Hematopoietic multipotent progenitor cell treated with erythropoietin and hydrocortisone succinate and interleukin-3 and kit ligand, for 17 days (in vitro differentiated cells): ENCODE measurements at regions not wholly inside any gene's neighbourhood (a gene's known extent, or its start where the extent isn't known, plus 50 kb on each side); places are given as distances from the start of the nearest gene placed in this dataset.

ENCODE experiments used
- DNase-seq: peaks from one replicate; pipeline ENCODE4 v3.0.0-alpha.2; 2015; ENCODE audit warnings: low spot score

DNA sequence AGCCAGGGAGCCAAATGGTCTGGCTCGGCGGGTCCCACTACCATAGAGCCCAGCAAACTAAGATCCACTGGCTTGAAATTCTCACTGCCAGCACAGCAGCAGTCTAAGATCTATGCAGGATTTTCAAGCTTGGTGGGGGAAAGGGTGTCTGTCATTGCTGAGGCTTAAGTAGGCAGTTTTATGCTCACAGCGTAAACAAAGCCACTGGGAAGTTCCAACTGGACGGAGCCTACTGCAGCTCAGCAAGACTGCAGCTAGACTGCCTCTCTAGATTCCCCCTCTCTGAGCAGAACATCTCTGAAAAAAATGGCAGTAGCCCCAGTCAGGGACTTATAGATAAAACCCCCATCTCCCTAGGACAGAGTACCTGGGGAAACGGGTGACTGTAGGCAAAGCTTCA, 277.6 kb upstream of the PHF14 start:
- no peak for DNase-seq

DNA sequence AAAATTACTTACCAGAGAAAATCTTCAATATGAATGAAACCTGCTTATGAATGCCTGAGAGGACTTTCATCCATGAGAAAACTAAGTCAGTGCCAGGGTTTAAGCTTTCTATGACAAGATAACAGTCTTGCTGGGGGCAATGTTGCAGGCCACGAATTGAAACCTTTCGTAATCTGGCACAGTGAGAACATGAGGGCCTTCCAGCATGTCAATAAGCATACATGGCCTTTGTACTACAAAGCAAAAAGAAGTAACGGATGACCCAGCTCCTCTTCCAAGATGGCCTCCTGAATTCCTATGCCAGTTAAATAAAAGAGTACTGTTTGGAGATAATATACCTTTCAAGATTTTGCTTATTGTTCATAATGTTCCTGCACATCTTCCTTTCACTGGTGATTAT, 270.6 kb upstream of the PHF14 start:
- no peak for DNase-seq

GRCh38 chr7:10703981-10704380, 269.7 kb upstream of the PHF14 start:
- DNase-seq, result no peak

DNA sequence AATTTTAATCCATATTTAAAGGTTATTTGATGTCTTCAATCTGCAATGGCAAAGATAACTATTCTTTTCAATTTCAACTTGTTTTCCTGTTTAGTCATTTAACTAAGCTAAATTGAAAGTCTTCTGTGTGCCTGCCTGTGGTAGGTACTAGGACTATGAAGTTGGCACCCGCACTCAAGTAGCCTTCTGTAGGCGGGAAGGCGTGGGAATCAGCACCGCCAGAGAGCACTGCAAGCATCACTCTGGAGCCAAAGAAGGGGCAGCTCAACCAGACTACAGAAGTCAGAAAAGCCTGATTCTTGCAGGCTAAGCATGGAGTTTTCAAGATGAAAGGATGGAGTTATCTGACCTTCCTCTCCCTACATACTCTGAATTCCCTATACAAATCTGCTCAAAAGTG, 269.0 kb upstream of the PHF14 start:
- DNase-seq, result no peak

GRCh38 chr7:10706875-10707493, 266.7 kb upstream of the PHF14 start:
- no peak for DNase-seq

- DNase-seq, result no peak
Observed at GRCh38 chr7:10707519-10707918, 266.2 kb upstream of the PHF14 start.

DNA sequence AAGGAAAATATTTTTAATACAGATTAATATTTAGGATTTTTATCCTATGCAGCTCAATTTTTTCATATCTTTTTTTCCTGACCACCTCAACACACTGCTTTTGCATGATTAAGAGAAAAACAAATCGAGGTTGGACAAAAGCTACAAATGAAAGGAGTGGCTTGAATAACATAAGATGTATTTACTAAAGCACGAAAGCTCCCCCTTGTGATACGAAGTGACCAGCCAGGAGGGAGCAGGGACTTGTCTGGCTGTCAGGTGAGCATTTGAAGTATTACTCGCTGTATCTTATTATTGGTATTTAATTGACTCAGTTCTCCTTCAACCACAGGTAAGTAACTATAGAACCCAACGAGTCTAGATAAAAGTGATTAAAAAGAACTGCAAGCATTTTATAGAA, 265.2 kb upstream of the PHF14 start:
- no peak for DNase-seq

- DNase-seq, result no peak
Observed at GRCh38 chr7:10718768-10719167, 254.9 kb upstream of the PHF14 start.

- no peak for DNase-seq
Observed at GRCh38 chr7:10720042-10720441, 253.6 kb upstream of the PHF14 start.

GRCh38 chr7:10721289-10721688, 252.4 kb upstream of the PHF14 start:
- DNase-seq, result no peak

DNA sequence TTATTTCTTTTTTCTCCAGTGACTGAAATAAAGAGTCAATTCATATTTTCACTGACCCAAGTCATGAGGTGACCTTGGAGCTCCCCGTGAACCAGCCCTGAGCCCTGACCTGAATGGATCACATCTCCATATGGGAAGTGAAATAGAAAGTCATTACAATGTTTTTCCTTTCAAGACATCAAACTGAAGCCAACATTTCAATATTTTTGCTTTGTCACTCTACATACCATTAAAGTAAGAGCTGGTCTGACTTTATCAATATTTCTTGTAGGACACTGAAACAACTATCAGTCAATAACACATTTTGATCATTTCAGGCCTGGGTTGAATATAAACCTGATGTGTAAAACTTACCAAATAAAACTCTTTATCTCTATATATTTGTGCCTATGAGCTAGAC, 249.8 kb upstream of the PHF14 start:
- DNase-seq, result no peak

DNA sequence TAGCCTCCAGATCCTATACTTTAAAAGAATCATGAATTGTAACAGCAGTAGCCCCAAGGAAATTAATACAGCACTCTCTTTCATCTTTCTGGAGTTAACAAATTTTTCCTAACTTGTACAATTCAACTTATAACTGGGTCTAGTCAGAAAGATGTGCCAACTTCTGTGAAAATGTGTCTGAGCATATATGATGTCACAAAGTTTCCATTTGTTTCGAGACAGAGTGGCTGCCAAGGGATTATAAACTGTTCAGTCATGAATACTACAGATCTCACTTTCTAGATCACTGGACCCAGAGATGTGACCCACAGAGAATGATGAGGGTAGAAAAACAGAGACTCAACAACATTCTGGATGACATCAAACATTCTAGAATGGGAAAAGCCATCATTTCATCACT, 249.2 kb upstream of the PHF14 start:
- no peak for DNase-seq

GRCh38 chr7:10727636-10728035, 246.0 kb upstream of the PHF14 start:
- no peak for DNase-seq

DNA sequence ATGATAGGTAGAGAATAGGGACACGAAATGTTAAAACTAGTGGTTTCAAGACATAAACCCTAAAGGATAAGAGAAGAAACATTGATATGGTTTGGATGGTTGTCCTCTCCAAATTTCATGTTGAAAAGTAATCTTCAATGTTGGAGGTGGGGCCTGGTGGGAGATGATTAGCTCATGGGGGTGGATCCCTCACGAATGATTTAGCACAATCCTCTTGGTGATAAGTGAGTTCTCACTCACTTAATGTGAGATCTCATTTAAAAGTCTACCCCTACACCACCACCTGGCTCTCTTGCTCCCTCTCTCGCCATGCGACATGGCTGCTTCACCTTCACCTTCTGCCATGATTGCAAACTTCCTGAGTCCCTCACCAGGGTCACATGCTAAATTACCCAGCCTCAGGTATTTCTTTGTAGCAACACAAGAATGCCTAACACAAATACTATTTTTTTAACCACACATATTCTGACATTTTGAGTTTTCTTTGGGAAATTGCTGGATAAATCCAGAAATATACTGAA, 242.4 kb upstream of the PHF14 start:
- DNase-seq, result no peak

GRCh38 chr7:10733747-10734146, 239.9 kb upstream of the PHF14 start:
- DNase-seq, result no peak

GRCh38 chr7:10734595-10734994, 239.1 kb upstream of the PHF14 start:
- DNase-seq, result no peak

DNA sequence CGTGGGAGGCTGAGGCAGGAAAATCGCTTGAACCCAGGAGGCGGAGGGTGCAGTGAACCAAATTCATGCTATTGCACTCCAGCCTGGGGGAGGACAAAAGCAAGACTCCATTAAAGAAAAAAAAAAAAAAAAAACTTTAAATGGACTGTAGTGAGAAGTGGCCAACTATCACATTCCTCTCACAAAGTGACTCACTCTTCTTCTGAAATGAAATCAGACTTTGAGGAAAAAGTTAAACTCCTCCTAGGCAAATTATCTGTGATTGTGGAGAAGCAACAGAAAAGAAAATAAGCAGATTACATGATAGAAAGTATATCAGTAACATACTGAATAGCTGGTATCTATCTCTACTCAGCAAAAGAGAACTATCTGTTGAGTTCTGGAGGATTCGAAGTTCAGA, 234.3 kb upstream of the PHF14 start:
- DNase-seq, result no peak

- DNase-seq, result no peak
Observed at GRCh38 chr7:10740805-10741204, 232.9 kb upstream of the PHF14 start.

DNA sequence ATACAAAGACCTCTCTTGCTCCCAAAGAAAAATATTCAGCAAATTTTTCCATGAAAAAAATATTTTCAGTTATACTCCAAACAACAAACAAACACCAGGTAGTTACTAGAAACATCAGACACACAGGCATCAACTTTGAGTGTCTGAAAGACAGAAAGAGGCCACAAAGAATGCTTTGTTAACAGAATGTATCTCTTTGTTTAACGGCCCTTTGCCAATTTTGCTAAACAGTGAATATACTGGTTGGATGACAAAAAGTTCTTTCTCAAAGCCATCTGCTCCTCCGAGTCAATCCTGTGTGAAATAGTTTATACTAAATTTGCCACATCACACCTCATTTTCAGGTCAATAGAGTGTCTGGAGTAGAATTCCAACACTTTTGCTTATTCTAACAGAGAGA, 216.7 kb upstream of the PHF14 start:
- DNase-seq, result no peak

GRCh38 chr7:10759120-10759519, 214.6 kb upstream of the PHF14 start:
- no peak for DNase-seq

GRCh38 chr7:10767771-10768170, 205.9 kb upstream of the PHF14 start:
- no peak for DNase-seq

DNA sequence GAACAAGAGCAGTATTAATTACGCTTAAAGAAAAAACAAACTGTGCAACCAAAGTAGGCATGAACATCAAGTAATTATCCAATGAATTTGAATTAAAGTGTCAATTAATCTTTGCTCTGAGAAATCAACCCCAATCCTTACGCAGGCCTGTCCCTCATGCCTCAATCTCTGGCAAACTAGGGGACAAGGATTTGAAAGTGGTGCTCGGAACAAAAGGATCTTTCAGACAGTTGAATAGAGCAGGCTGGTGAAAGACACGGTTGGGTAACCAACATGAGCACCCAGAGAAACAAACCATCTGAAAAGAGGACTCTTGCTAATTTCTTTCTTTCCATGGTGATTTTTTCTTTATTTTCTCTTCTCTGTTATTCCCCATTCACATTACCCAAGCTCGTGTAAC, 203.5 kb upstream of the PHF14 start:
- no peak for DNase-seq

DNA sequence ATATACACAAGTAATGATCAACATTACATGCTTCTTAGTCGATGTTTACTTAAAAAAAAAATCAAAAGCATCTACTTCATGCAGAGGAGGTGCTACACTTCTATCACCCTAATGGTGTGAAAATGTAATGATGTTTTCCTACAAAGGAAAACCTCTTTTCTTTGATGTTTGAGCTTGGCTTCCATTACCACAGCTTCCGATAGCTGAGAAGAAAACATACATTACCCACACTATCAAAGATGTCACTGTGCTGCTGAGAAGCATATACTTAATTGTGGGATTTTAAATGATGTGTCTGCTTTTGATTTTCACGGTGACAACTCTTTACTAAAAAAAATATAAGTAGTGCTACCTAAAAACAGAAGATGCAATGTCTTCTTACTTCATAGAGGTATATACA, 200.2 kb upstream of the PHF14 start:
- no peak for DNase-seq
